ENCODE measurements at regions not wholly inside any gene's neighbourhood (a gene's known extent, or its start where the extent isn't known, plus 50 kb on each side); places are given as distances from the start of the nearest gene placed in this dataset.

DNA sequence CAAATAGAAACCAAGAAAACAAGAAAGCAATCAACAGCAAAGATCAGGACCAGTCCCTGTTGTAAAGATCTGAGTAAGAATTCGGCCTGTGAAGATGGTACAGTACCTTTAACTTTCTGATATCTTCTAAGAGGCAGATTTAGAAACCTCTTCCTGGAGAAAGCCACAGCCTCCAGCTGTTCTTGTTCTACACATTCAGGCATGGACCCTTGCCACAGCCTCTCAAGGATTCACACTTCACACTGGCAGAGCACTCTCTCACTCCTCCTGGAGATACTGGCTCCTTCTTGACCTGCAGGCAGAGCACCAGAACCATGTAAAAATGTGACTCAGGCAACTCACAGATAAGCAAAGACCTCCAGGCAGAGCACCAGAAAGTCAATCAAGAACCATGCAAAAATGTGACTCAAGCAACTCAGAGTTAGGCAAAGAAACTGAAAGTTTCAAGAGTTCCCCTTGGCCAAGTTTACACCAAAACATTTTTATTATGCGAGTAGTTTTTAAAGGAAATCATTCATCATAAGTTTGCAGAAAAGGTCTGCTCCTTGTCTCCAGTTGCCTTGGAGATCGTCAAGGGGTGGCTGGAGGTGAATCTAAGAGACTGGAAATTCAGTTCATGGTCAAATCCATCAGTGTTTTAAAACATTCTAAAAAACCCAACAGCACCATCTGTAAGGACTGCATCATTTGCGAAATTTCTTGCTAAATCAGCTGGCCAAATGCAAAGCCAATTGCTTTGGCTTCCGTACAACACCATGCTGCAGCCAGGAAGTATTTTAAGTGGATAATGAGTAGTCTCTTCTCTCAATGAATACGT is 119.3 kb upstream of the MDM1 start:
- H3K27ac ChIP-seq (ENCODE audit: low read depth, low read length): no peak overlapping the region
- peaks cover 56% of the 10 kb centered on the region for H3K4me1 ChIP-seq (ENCODE audit: insufficient read depth, low read length)
- H3K4me3 ChIP-seq (ENCODE audit: low read length): no peak overlapping the region
- no peaks in the 10 kb centered on the region for H3K27me3 ChIP-seq (ENCODE audit: insufficient read depth, low read length)
- WGBS: 79% methylated on average over 6 of the region's 6 CpGs
- no peak overlapping the region for H3K9ac ChIP-seq (ENCODE audit: low read depth, low read length)
- H3K36me3 ChIP-seq (ENCODE audit: insufficient read depth, low read length): no peaks in the 10 kb centered on the region
- H3K9me3 ChIP-seq (ENCODE audit: insufficient read depth, low read depth, low read length): no peaks in the 10 kb centered on the region

DNA sequence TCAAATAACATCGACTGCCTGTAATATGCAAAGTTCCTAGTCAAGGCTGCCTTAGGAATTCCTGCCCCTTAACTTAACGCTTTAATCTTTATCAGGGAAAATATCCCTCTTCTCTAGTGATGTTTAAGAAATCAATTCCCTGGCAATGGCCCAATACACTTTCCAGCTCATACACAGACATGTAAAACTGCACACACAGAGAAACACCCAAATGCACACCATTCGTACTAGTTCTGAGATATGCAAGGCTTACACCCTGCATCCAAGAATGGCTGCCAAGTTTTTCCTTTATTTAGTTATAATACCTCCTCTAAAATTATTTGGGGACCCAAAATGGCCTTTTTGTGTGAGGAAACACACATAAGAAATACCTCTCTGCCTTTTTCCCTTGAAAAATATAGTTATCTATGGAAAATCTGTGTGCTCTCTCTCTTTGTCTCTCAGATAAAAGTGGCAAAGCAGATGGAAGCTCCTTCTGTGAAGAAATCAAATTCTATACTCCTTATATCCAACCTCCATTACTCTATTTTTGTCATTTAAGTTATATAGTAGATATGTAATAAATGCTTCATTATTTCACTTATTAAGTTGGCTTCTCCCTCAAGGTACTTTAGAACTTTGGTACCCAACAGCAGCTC is 120.0 kb upstream of the MDM1 start:
- no peak overlapping the region for H3K27ac ChIP-seq (ENCODE audit: low read depth, low read length)
- peaks cover 49% of the 10 kb centered on the region for H3K4me1 ChIP-seq (ENCODE audit: insufficient read depth, low read length)
- H3K27me3 ChIP-seq (ENCODE audit: insufficient read depth, low read length): no peaks in the 10 kb centered on the region
- no peak overlapping the region for H3K4me3 ChIP-seq (ENCODE audit: low read length)
- WGBS: 84% methylated on average over 3 of the region's 3 CpGs
- no peaks in the 10 kb centered on the region for H3K36me3 ChIP-seq (ENCODE audit: insufficient read depth, low read length)
- no peak overlapping the region for H3K9ac ChIP-seq (ENCODE audit: low read depth, low read length)
- H3K9me3 ChIP-seq (ENCODE audit: insufficient read depth, low read depth, low read length): no peaks in the 10 kb centered on the region

DNA sequence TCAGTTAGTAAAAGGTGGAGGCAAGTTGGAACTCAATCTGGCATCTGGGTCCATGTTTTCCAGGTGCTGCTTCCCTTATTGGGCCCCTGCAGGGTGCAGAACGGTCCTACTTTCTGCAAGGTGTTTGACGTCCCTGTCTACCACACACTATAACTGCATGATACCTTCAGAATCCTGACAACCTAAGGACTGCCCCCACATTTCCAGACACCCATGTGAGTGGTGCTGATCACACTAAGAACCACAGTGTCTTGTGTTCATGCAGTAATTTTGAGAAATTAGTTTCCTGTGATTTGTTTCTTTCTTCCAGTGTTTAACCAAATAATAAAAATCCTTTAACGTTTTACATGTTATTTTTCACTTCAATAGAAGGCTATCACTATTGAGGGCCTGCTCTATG is 121.1 kb upstream of the MDM1 start:
- Histone ChIP-seq H3K9ac (ENCODE audit: low read depth, low read length) (no peak overlapping the region), H3K36me3 (ENCODE audit: insufficient read depth, low read length) (no peaks in the 10 kb centered on the region), H3K4me1 (ENCODE audit: insufficient read depth, low read length) (peaks cover 38% of the 10 kb centered on the region), H3K27me3 (ENCODE audit: insufficient read depth, low read length) (no peaks in the 10 kb centered on the region), H3K27ac (ENCODE audit: low read depth, low read length) (no peak overlapping the region), H3K4me3 (ENCODE audit: low read length) (no peak overlapping the region), H3K9me3 (ENCODE audit: insufficient read depth, low read depth, low read length) (no peaks in the 10 kb centered on the region)
- WGBS: 79% methylated on average over 3 of the region's 3 CpGs

DNA sequence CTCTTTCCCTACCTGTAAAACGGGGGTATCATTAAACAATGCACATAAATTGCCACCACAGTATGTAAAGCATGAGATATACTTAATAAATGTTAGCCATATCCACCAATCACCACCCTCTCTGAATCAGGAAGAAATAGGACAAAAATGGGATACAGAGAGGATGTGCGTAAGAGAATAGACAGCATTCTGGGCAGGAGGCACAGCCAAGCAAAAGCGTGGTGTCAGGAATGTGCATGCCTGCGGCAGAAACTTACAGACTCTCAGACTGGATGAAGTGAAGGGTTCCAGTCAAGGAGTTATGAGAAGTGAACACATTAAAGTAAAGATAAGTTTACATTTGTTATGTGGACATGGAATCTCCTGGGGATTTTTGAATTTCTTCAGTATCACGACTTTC is 121.7 kb upstream of the MDM1 start:
- Histone ChIP-seq H3K4me3 (ENCODE audit: low read length) (no peak overlapping the region), H3K9me3 (ENCODE audit: insufficient read depth, low read depth, low read length) (no peaks in the 10 kb centered on the region), H3K36me3 (ENCODE audit: insufficient read depth, low read length) (no peaks in the 10 kb centered on the region), H3K4me1 (ENCODE audit: insufficient read depth, low read length) (peaks cover 34% of the 10 kb centered on the region), H3K27ac (ENCODE audit: low read depth, low read length) (no peak overlapping the region), H3K9ac (ENCODE audit: low read depth, low read length) (no peak overlapping the region), H3K27me3 (ENCODE audit: insufficient read depth, low read length) (no peaks in the 10 kb centered on the region)
- WGBS: 93% methylated on average over 5 of the region's 5 CpGs

- 87% methylated on average over 3 of the region's 3 CpGs for WGBS
- Histone ChIP-seq H3K4me1 (ENCODE audit: insufficient read depth, low read length) (peaks cover 34% of the 10 kb centered on the region), H3K27ac (ENCODE audit: low read depth, low read length) (no peak overlapping the region), H3K4me3 (ENCODE audit: low read length) (no peak overlapping the region), H3K27me3 (ENCODE audit: insufficient read depth, low read length) (no peaks in the 10 kb centered on the region), H3K36me3 (ENCODE audit: insufficient read depth, low read length) (no peaks in the 10 kb centered on the region), H3K9me3 (ENCODE audit: insufficient read depth, low read depth, low read length) (no peaks in the 10 kb centered on the region), H3K9ac (ENCODE audit: low read depth, low read length) (no peak overlapping the region)
These were observed 122.7 kb upstream of the MDM1 start for GRCh38 chr12:68454892-68455291.

GRCh38 chr12:68455691-68456345 is 123.7 kb upstream of the MDM1 start:
- H3K27ac ChIP-seq (ENCODE audit: low read depth, low read length): no peak overlapping the region
- 73% methylated on average over 2 of the region's 2 CpGs for WGBS
- H3K4me1 ChIP-seq (ENCODE audit: insufficient read depth, low read length): peaks cover 34% of the 10 kb centered on the region
- H3K27me3 ChIP-seq (ENCODE audit: insufficient read depth, low read length): no peaks in the 10 kb centered on the region
- H3K9ac ChIP-seq (ENCODE audit: low read depth, low read length): no peak overlapping the region
- H3K36me3 ChIP-seq (ENCODE audit: insufficient read depth, low read length): no peaks in the 10 kb centered on the region
- no peak overlapping the region for H3K4me3 ChIP-seq (ENCODE audit: low read length)
- H3K9me3 ChIP-seq (ENCODE audit: insufficient read depth, low read depth, low read length): no peaks in the 10 kb centered on the region

DNA sequence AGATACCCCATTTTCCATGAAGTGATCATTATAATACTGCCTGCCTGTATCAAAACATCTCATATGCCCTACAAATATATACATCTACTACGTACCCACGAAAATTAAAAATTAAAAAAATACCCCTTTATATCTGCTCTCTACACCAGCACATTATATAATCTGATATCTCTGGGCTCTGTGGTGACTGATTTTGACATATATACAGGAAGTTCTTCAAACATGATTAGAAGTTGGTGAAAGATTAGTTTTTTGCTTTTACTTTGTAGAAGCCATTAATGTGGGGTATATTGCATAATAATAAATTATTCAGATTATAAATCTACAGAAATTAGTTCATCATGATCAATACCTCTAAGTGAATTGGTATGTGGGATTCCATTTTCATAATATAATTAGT is 126.7 kb upstream of the MDM1 start:
- 95% methylated on average over 2 of the region's 2 CpGs for WGBS
- Histone ChIP-seq H3K9me3 (ENCODE audit: insufficient read depth, low read depth, low read length) (no peaks in the 10 kb centered on the region), H3K27me3 (ENCODE audit: insufficient read depth, low read length) (no peaks in the 10 kb centered on the region), H3K9ac (ENCODE audit: low read depth, low read length) (no peak overlapping the region), H3K4me1 (ENCODE audit: insufficient read depth, low read length) (peaks cover 20% of the 10 kb centered on the region), H3K36me3 (ENCODE audit: insufficient read depth, low read length) (no peaks in the 10 kb centered on the region), H3K27ac (ENCODE audit: low read depth, low read length) (no peak overlapping the region), H3K4me3 (ENCODE audit: low read length) (no peak overlapping the region)

- WGBS: 100% methylated on average over 1 of the region's 1 CpG
- Histone ChIP-seq H3K4me3 (ENCODE audit: low read length) (no peak overlapping the region), H3K27ac (ENCODE audit: low read depth, low read length) (no peak overlapping the region), H3K9me3 (ENCODE audit: insufficient read depth, low read depth, low read length) (no peaks in the 10 kb centered on the region), H3K9ac (ENCODE audit: low read depth, low read length) (no peak overlapping the region), H3K27me3 (ENCODE audit: insufficient read depth, low read length) (no peaks in the 10 kb centered on the region), H3K4me1 (ENCODE audit: insufficient read depth, low read length) (peaks cover 10% of the 10 kb centered on the region; the same call in 1 of the 2 replicates), H3K36me3 (ENCODE audit: insufficient read depth, low read length) (no peaks in the 10 kb centered on the region)
These were observed 128.1 kb upstream of the MDM1 start for GRCh38 chr12:68460236-68460635.

DNA sequence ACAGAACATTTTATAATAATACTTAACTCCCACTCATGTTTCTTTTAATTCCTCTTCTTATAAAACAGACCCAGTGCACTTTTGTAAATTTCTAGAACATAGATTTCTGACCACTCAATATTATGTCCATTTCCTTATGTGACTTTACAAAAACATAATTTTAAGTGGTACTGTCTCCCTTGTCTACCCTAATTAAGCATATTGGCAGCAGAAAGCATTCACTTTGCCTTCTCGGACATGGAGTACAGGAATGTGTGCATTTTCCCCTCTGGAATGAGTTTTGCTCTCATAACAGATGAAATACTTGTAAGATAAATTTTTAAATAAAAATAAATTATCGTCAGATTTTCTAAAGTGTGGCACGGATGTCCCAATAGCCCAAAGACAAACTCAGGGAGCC is 129.5 kb upstream of the MDM1 start:
- Histone ChIP-seq H3K9ac (ENCODE audit: low read depth, low read length) (no peak overlapping the region), H3K27ac (ENCODE audit: low read depth, low read length) (no peak overlapping the region), H3K4me1 (ENCODE audit: insufficient read depth, low read length) (no peaks in the 10 kb centered on the region; the same call in 1 of the 2 replicates), H3K36me3 (ENCODE audit: insufficient read depth, low read length) (no peaks in the 10 kb centered on the region), H3K9me3 (ENCODE audit: insufficient read depth, low read depth, low read length) (no peaks in the 10 kb centered on the region), H3K4me3 (ENCODE audit: low read length) (no peak overlapping the region), H3K27me3 (ENCODE audit: insufficient read depth, low read length) (no peaks in the 10 kb centered on the region)
- WGBS: 98% methylated on average over 3 of the region's 3 CpGs

DNA sequence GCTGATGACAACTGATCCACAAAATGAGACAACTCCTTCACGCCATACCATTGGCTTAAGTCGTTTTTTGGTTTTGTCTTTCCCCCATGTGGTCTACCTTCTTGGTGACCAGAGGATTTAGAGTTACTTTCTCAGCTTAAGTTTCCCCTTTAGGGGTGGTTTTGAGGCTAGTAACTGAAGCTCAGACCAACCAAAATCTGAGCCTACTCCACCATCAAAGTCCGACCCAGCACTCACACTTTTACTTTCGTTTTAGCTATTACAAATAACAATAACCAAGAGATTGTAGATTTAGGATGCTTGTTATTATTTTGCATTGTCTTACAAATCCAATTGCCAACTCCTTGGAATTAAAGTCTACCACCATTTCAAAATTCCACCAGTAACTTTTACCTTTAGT is 130.6 kb upstream of the MDM1 start:
- Histone ChIP-seq H3K27ac (ENCODE audit: low read depth, low read length) (no peak overlapping the region), H3K9ac (ENCODE audit: low read depth, low read length) (no peak overlapping the region), H3K9me3 (ENCODE audit: insufficient read depth, low read depth, low read length) (no peaks in the 10 kb centered on the region), H3K4me1 (ENCODE audit: insufficient read depth, low read length) (no peaks in the 10 kb centered on the region; the same call in 1 of the 2 replicates), H3K36me3 (ENCODE audit: insufficient read depth, low read length) (no peaks in the 10 kb centered on the region), H3K27me3 (ENCODE audit: insufficient read depth, low read length) (no peaks in the 10 kb centered on the region), H3K4me3 (ENCODE audit: low read length) (no peak overlapping the region)
- WGBS: 91% methylated on average over 2 of the region's 4 CpGs

DNA sequence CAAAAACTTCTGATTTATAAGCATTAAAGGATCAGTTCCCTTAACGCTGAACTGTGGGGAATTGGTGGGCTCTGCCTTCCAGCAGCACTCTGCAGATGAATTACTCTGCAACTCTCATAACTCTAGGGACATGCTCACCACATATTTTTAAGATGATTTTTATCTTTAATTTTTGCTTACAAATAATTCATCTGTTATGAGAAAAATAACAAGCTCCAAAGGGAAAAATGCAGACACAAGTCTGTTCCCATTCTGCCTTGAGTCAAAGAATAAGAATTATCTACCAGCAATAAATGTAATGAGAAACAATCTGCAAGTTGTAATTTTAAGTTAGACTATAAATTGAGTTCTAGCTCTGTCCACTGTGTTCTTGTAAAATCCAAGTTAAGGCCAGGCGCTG is 133.1 kb upstream of the MDM1 start:
- no peak overlapping the region for H3K9ac ChIP-seq (ENCODE audit: low read depth, low read length)
- WGBS: 97% methylated on average over 2 of the region's 2 CpGs
- H3K4me3 ChIP-seq (ENCODE audit: low read length): no peak overlapping the region
- no peaks in the 10 kb centered on the region for H3K36me3 ChIP-seq (ENCODE audit: insufficient read depth, low read length)
- no peaks in the 10 kb centered on the region; the same call in 1 of the 2 replicates for H3K4me1 ChIP-seq (ENCODE audit: insufficient read depth, low read length)
- no peaks in the 10 kb centered on the region for H3K9me3 ChIP-seq (ENCODE audit: insufficient read depth, low read depth, low read length)
- H3K27me3 ChIP-seq (ENCODE audit: insufficient read depth, low read length): no peaks in the 10 kb centered on the region
- H3K27ac ChIP-seq (ENCODE audit: low read depth, low read length): no peak overlapping the region

Measured in HUES64 (cell line).